ENCODE measurements at regions not wholly inside any gene's neighbourhood (a gene's known extent, or its start where the extent isn't known, plus 50 kb on each side); places are given as distances from the start of the nearest gene placed in this dataset.

DNA sequence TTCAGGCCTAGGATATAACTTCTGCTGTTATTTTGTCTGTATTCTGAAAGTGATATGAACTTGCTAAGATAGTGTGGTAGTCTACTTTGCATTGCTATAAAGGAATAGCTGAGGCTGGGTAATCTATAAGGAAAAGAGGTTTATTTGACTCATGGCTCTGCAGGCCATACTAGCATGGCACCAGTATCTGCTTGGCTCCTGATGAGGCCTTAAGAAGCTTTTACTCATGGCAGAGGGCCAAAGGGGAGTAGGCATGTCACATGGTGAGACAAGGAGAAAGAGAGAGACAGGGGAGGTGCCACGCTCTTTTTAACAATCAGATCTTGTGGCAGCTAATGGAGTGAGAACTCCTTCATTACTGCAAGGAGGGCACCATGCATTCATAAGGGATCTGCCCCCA lies 247.3 kb downstream of the GPAT3 start:
- H3K9ac ChIP-seq (ENCODE audit: low read depth in 1 of 2, low read length in 2 of 2), result no peak overlapping the region
- no peaks in the 10 kb centered on the region for H3K9me3 ChIP-seq (ENCODE audit: control insufficient read depth in 2 of 2, low read length in 2 of 2)
- no peak overlapping the region for H3K4me3 ChIP-seq (ENCODE audit: low read length in 2 of 2)
- H3K36me3 ChIP-seq (ENCODE audit: control insufficient read depth in 2 of 2, insufficient read depth in 2 of 2, low read length in 2 of 2), result no peaks in the 10 kb centered on the region
- H3K4me1 ChIP-seq (ENCODE audit: control insufficient read depth in 2 of 2, insufficient read depth in 2 of 2, low read length in 2 of 2), result no peaks in the 10 kb centered on the region
- peaks cover 0 to 2% of the 10 kb centered on the region in 2 donors for H3K27me3 ChIP-seq (ENCODE audit: control insufficient read depth in 2 of 2, insufficient read depth in 2 of 2, low read length in 2 of 2)
- no peak overlapping the region for H3K27ac ChIP-seq (ENCODE audit: low read depth in 2 of 2, low read length in 2 of 2)

- Histone ChIP-seq H3K27ac (ENCODE audit: low read depth in 2 of 2, low read length in 2 of 2) (no peak overlapping the region), H3K27me3 (ENCODE audit: control insufficient read depth in 2 of 2, insufficient read depth in 2 of 2, low read length in 2 of 2) (peaks cover 0 to 2% of the 10 kb centered on the region in 2 donors), H3K4me3 (ENCODE audit: low read length in 2 of 2) (no peak overlapping the region), H3K9me3 (ENCODE audit: control insufficient read depth in 2 of 2, low read length in 2 of 2) (no peaks in the 10 kb centered on the region), H3K9ac (ENCODE audit: low read depth in 1 of 2, low read length in 2 of 2) (no peak overlapping the region), H3K36me3 (ENCODE audit: control insufficient read depth in 2 of 2, insufficient read depth in 2 of 2, low read length in 2 of 2) (no peaks in the 10 kb centered on the region), H3K4me1 (ENCODE audit: control insufficient read depth in 2 of 2, insufficient read depth in 2 of 2, low read length in 2 of 2) (no peaks in the 10 kb centered on the region)
Observed at GRCh38 chr4:83782591-83782990, 246.7 kb downstream of the GPAT3 start.

- Histone ChIP-seq H3K27ac (ENCODE audit: low read depth in 2 of 2, low read length in 2 of 2) (no peak overlapping the region), H3K36me3 (ENCODE audit: control insufficient read depth in 2 of 2, insufficient read depth in 2 of 2, low read length in 2 of 2) (no peaks in the 10 kb centered on the region), H3K4me3 (ENCODE audit: low read length in 2 of 2) (no peak overlapping the region), H3K9ac (ENCODE audit: low read depth in 1 of 2, low read length in 2 of 2) (no peak overlapping the region), H3K9me3 (ENCODE audit: control insufficient read depth in 2 of 2, low read length in 2 of 2) (no peaks in the 10 kb centered on the region), H3K4me1 (ENCODE audit: control insufficient read depth in 2 of 2, insufficient read depth in 2 of 2, low read length in 2 of 2) (no peaks in the 10 kb centered on the region), H3K27me3 (ENCODE audit: control insufficient read depth in 2 of 2, insufficient read depth in 2 of 2, low read length in 2 of 2) (peaks cover 0 to 2% of the 10 kb centered on the region in 2 donors)
Observed at GRCh38 chr4:83781434-83781833, 245.5 kb downstream of the GPAT3 start.

GRCh38 chr4:83780053-83780733 lies 244.3 kb downstream of the GPAT3 start:
- Histone ChIP-seq H3K4me3 (ENCODE audit: low read length in 2 of 2) (no peak overlapping the region), H3K4me1 (ENCODE audit: control insufficient read depth in 2 of 2, insufficient read depth in 2 of 2, low read length in 2 of 2) (no peaks in the 10 kb centered on the region), H3K9ac (ENCODE audit: low read depth in 1 of 2, low read length in 2 of 2) (no peak overlapping the region), H3K9me3 (ENCODE audit: control insufficient read depth in 2 of 2, low read length in 2 of 2) (no peaks in the 10 kb centered on the region), H3K36me3 (ENCODE audit: control insufficient read depth in 2 of 2, insufficient read depth in 2 of 2, low read length in 2 of 2) (no peaks in the 10 kb centered on the region), H3K27me3 (ENCODE audit: control insufficient read depth in 2 of 2, insufficient read depth in 2 of 2, low read length in 2 of 2) (peaks cover 0 to 2% of the 10 kb centered on the region in 2 donors), H3K27ac (ENCODE audit: low read depth in 2 of 2, low read length in 2 of 2) (no peak overlapping the region)

DNA sequence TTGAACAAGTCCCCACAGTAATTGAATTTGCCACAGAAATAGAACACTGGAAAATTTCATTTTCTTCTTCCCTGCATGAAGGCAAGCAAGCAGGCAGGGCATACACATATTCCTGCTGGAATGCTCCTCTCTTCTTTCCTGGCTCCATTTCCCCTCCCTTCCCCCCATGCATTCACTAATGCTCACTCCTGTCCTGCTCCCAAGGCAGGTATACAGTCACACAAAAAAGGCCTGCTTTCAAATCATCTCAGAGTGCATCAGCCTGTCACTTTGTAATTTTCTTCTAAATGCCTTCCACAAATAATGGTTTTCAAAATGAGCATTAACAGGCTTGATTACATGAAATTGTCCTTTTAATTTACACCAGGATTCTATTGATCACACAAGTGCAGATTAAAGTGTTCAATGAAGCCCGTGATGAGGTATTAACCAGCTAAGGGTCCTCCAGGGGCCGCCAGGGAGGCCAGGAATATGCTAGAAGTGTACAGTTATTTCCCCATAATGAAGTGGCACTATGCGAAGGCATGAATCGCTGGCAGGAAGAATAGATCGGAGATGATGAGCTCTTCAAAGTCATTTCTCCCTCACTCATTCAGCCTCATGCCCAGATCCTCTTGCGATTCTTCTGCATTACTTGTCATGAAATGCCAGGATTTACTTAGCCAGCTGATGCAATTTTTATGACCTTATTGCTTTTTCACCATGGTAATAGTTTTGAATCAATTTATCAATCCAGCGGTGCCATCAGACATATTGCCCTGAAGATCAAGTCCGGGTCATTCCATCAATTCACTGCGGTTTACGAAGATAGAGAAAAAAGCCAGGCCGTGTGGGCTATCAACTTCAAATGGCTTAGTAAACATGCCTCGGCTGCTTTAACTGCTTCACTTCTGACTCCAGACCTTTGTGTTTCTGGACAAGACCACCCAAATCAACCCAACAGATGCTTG lies 243.5 kb downstream of the GPAT3 start:
- Histone ChIP-seq H3K4me1 (ENCODE audit: control insufficient read depth in 2 of 2, insufficient read depth in 2 of 2, low read length in 2 of 2) (no peaks in the 10 kb centered on the region), H3K27me3 (ENCODE audit: control insufficient read depth in 2 of 2, insufficient read depth in 2 of 2, low read length in 2 of 2) (peaks cover 0 to 2% of the 10 kb centered on the region in 2 donors), H3K9ac (ENCODE audit: low read depth in 1 of 2, low read length in 2 of 2) (no peak overlapping the region), H3K36me3 (ENCODE audit: control insufficient read depth in 2 of 2, insufficient read depth in 2 of 2, low read length in 2 of 2) (no peaks in the 10 kb centered on the region), H3K9me3 (ENCODE audit: control insufficient read depth in 2 of 2, low read length in 2 of 2) (no peaks in the 10 kb centered on the region), H3K27ac (ENCODE audit: low read depth in 2 of 2, low read length in 2 of 2) (no peak overlapping the region), H3K4me3 (ENCODE audit: low read length in 2 of 2) (no peak overlapping the region)

- no peak overlapping the region for H3K27ac ChIP-seq (ENCODE audit: low read depth in 2 of 2, low read length in 2 of 2)
- no peaks in the 10 kb centered on the region for H3K4me1 ChIP-seq (ENCODE audit: control insufficient read depth in 2 of 2, insufficient read depth in 2 of 2, low read length in 2 of 2)
- no peak overlapping the region for H3K4me3 ChIP-seq (ENCODE audit: low read length in 2 of 2)
- no peak overlapping the region for H3K9ac ChIP-seq (ENCODE audit: low read depth in 1 of 2, low read length in 2 of 2)
- no peaks in the 10 kb centered on the region for H3K36me3 ChIP-seq (ENCODE audit: control insufficient read depth in 2 of 2, insufficient read depth in 2 of 2, low read length in 2 of 2)
- H3K27me3 ChIP-seq (ENCODE audit: control insufficient read depth in 2 of 2, insufficient read depth in 2 of 2, low read length in 2 of 2), result peaks cover 0 to 2% of the 10 kb centered on the region in 2 donors
- no peaks in the 10 kb centered on the region for H3K9me3 ChIP-seq (ENCODE audit: control insufficient read depth in 2 of 2, low read length in 2 of 2)
Observed at GRCh38 chr4:83772685-83773084, 236.8 kb downstream of the GPAT3 start.

DNA sequence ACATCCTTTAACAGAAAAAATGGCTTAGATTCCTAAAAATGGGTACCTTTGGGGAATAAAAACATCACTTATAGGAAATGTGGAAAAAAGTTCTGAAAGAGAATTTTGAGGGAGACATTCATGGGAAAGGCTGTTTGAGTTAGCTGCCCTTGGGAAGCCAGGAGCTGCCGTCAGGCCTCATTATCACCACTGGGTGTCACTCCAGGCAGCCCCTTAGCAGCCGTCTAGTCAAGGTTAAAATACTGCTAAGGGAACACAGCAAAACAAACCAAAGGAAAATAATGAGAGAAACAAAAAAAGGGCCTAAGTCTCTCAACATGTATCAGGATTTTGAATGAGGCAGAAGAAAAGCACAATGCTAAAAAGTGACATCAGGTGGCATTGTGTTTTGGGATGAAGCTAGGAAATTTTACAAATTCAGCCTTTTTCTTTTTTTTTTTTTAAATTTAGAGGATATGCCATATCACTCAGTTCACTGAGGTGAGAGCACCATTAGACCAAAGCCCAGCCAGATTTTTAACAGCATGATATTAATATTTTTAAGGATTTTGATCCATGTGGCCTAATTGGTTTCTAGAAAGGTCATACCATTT lies 235.3 kb downstream of the GPAT3 start:
- H3K36me3 ChIP-seq (ENCODE audit: control insufficient read depth in 2 of 2, insufficient read depth in 2 of 2, low read length in 2 of 2), result no peaks in the 10 kb centered on the region
- no peaks in the 10 kb centered on the region for H3K9me3 ChIP-seq (ENCODE audit: control insufficient read depth in 2 of 2, low read length in 2 of 2)
- H3K27me3 ChIP-seq (ENCODE audit: control insufficient read depth in 2 of 2, insufficient read depth in 2 of 2, low read length in 2 of 2), result peaks cover 0 to 6% of the 10 kb centered on the region in 2 donors
- no peak overlapping the region for H3K9ac ChIP-seq (ENCODE audit: low read depth in 1 of 2, low read length in 2 of 2)
- no peaks in the 10 kb centered on the region for H3K4me1 ChIP-seq (ENCODE audit: control insufficient read depth in 2 of 2, insufficient read depth in 2 of 2, low read length in 2 of 2)
- no peak overlapping the region for H3K27ac ChIP-seq (ENCODE audit: low read depth in 2 of 2, low read length in 2 of 2)
- H3K4me3 ChIP-seq (ENCODE audit: low read length in 2 of 2), result no peak overlapping the region

GRCh38 chr4:83768146-83768545 lies 232.2 kb downstream of the GPAT3 start:
- H3K9ac ChIP-seq (ENCODE audit: low read depth in 1 of 2, low read length in 2 of 2), result no peak overlapping the region
- no peak overlapping the region for H3K27ac ChIP-seq (ENCODE audit: low read depth in 2 of 2, low read length in 2 of 2)
- no peak overlapping the region for H3K4me3 ChIP-seq (ENCODE audit: low read length in 2 of 2)

DNA sequence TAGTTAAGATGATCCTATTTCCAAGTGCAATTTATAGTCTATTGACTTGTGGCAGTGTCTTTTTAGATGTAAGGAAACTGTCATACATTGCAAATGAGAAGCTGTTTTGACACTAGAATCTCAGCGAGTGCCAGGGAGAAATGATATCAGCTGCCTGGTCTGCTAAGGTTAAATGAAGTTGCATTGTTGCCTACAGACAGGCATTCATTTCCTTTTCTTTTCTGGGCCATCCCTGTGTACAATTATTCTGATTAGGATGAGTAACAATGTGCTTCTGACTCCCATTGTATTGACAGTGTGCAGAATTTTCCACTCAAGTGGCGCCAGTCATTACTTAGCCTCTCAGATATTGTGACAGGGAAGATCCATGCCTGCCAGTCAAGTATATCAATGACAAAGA lies 231.2 kb downstream of the GPAT3 start:
- no peak overlapping the region for H3K4me3 ChIP-seq (ENCODE audit: low read length in 2 of 2)
- no peak overlapping the region for H3K9ac ChIP-seq (ENCODE audit: low read depth in 1 of 2, low read length in 2 of 2)
- H3K27me3 ChIP-seq (ENCODE audit: control insufficient read depth in 2 of 2, insufficient read depth in 2 of 2, low read length in 2 of 2), result peaks cover 0 to 6% of the 10 kb centered on the region in 2 donors
- no peak overlapping the region for H3K27ac ChIP-seq (ENCODE audit: low read depth in 2 of 2, low read length in 2 of 2)
- no peaks in the 10 kb centered on the region for H3K4me1 ChIP-seq (ENCODE audit: control insufficient read depth in 2 of 2, insufficient read depth in 2 of 2, low read length in 2 of 2)
- no peaks in the 10 kb centered on the region for H3K9me3 ChIP-seq (ENCODE audit: control insufficient read depth in 2 of 2, low read length in 2 of 2)
- H3K36me3 ChIP-seq (ENCODE audit: control insufficient read depth in 2 of 2, insufficient read depth in 2 of 2, low read length in 2 of 2), result no peaks in the 10 kb centered on the region

More at GRCh38 chr4:83768146-83768545, 232.2 kb downstream of the GPAT3 start:
- Histone ChIP-seq H3K4me1 (ENCODE audit: control insufficient read depth in 2 of 2, insufficient read depth in 2 of 2, low read length in 2 of 2) (no peaks in the 10 kb centered on the region), H3K9me3 (ENCODE audit: control insufficient read depth in 2 of 2, low read length in 2 of 2) (no peaks in the 10 kb centered on the region), H3K27me3 (ENCODE audit: control insufficient read depth in 2 of 2, insufficient read depth in 2 of 2, low read length in 2 of 2) (peaks cover 0 to 6% of the 10 kb centered on the region in 2 donors), H3K36me3 (ENCODE audit: control insufficient read depth in 2 of 2, insufficient read depth in 2 of 2, low read length in 2 of 2) (no peaks in the 10 kb centered on the region)

GRCh38 chr4:83759611-83760010 lies 223.7 kb downstream of the GPAT3 start:
- Histone ChIP-seq H3K4me1 (ENCODE audit: control insufficient read depth in 2 of 2, insufficient read depth in 2 of 2, low read length in 2 of 2) (no peaks in the 10 kb centered on the region), H3K36me3 (ENCODE audit: control insufficient read depth in 2 of 2, insufficient read depth in 2 of 2, low read length in 2 of 2) (no peaks in the 10 kb centered on the region), H3K27me3 (ENCODE audit: control insufficient read depth in 2 of 2, insufficient read depth in 2 of 2, low read length in 2 of 2) (no peaks in the 10 kb centered on the region), H3K27ac (ENCODE audit: low read depth in 2 of 2, low read length in 2 of 2) (no peak overlapping the region), H3K9me3 (ENCODE audit: control insufficient read depth in 2 of 2, low read length in 2 of 2) (no peaks in the 10 kb centered on the region), H3K9ac (ENCODE audit: low read depth in 1 of 2, low read length in 2 of 2) (no peak overlapping the region), H3K4me3 (ENCODE audit: low read length in 2 of 2) (no peak overlapping the region)

Data from mucosa of rectum (tissue), 2 donors.